H1 (cell line): ENCODE measurements at regions not wholly inside any gene's neighbourhood (a gene's known extent, or its start where the extent isn't known, plus 50 kb on each side); places are given as distances from the start of the nearest gene placed in this dataset.

Experiments used
- CHD1 ChIP-seq: IDR thresholded peaks from 2 replicates; pipeline ENCODE4 v1.6.1; 2012; ENCODE audit warnings: low read depth, low read length, improper control_type of control experiment
- JUND ChIP-seq: IDR thresholded peaks from 2 replicates; pipeline ENCODE4 v1.6.1; 2011; ENCODE audit warnings: mild to moderate bottlenecking, improper control_type of control experiment, low read length
- PHF8 ChIP-seq: fragments of 200-600 bp; sonication (generic); conservative IDR thresholded peaks from 2 replicates; pipeline ENCODE4 v1.7.1; 2012; ENCODE audit warnings: low read depth, mild to moderate bottlenecking, inconsistent platforms, low read length, moderate library complexity
- POLR2A ChIP-seq, 2 experiments: IDR thresholded peaks; 1 replicate in 1 of 2; 2 replicates in 1 of 2; pipeline ENCODE4 v1.6.1; 2011; ENCODE audit warnings: low read depth in 2 of 2, low read length in 2 of 2, mild to moderate bottlenecking in 2 of 2; ENCODE audit errors: control extremely low read depth in 1 of 2
- TBP ChIP-seq: IDR thresholded peaks from 2 replicates; pipeline ENCODE4 v1.6.1; 2011; ENCODE audit warnings: low read depth, low read length, improper control_type of control experiment

- TF ChIP-seq PHF8 = no peak
- TF ChIP-seq CHD1 = no peak
- no peak for TF ChIP-seq JUND
- TF ChIP-seq TBP = no peak
- no peak for TF ChIP-seq POLR2A (IDR thresholded peaks at IDR 0.05; ENCODE audit: control extremely low read depth in 1 of 2, low read depth in 2 of 2, low read length in 2 of 2)
Measured at GRCh38 chr6:139754898-139755775, 380.7 kb upstream of the CITED2 start (continued).
